ENCODE measurements at regions not wholly inside any gene's neighbourhood (a gene's known extent, or its start where the extent isn't known, plus 50 kb on each side); places are given as distances from the start of the nearest gene placed in this dataset.
"Not testable (repeated sequence)": the region's sequence is repeated elsewhere in the genome, so short reads cannot be mapped to it uniquely, and the experiment has no call there.

DNA sequence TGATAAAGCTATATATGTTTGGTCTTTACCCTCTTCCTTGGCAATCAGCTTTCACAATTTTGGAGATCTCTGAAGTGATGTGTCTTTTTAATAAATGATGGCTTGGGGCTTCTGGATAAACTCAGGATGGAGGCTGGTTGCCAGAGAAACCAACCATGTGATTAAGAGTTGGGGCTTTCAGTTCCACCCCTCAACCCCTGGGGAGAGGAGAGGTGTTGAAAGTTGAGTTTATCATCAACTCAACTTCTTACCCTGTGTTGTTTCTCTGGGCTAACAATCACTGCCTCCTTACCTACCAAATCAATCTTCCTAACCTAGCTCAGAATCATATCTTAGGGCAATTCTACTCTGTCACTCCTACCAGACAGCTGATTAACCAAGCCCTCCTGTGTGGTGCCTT, 735.8 kb downstream of the ZPLD1 start:
- DNase-seq (ENCODE audit: low spot score) = no peak

DNA sequence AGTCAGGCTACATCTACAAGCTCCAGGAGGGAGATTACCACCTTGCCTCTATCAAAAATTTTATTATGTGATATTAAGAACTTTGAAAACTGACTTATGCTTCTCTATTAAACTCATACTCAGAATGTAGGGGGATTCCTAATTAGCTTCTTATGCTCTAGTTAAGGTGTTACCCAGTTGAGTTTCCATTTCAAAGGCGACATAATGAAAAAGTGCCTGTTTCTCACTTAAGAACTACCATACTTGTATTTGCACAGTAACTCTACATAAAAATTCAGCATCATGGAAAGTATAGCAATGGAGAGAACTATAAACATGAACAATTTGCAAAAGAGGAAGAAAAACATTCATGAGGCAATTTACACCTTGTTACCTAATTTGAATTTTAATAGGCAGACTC, 739.1 kb downstream of the ZPLD1 start:
- no peak for DNase-seq (ENCODE audit: low spot score)

DNA sequence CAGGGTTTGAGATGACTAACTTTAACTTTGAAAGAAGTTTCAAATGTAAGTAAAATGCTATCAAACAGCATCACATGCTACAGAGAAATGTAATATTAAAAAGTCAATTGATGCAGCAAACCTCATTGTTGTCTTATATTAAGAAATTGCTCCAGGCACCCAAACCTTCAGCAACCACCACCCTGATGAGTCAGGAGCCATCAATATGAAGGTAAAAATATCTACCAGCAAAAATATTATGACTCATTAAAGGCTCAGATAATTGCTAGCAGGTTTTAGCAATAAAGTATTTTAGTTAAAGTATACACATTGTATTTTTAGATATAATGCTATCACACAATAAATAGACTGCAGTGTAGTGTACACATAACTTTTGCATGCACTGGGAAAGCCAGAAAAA, 746.3 kb downstream of the ZPLD1 start:
- DNase-seq (ENCODE audit: low spot score) = no peak

DNA sequence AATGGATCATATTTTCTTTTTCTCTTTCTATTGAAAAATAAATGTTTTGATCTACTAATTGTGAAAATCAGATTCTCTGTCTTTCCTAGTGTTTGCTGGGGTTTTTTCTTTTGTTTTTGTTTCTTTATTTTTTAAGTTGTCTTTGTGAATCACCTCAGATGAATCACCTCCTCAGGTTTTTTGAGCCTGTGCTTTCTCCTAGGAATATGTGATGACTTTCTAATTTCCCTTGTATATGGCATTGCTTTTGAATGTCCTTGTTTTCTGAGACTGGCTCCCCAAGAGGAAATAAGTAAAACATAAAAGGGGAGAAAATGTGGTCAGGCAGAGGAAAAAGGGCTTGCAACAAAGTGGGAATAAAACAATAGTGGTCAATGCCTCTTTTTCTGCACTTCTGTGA, 750.0 kb downstream of the ZPLD1 start:
- DNase-seq (ENCODE audit: low spot score) = no peak

DNA sequence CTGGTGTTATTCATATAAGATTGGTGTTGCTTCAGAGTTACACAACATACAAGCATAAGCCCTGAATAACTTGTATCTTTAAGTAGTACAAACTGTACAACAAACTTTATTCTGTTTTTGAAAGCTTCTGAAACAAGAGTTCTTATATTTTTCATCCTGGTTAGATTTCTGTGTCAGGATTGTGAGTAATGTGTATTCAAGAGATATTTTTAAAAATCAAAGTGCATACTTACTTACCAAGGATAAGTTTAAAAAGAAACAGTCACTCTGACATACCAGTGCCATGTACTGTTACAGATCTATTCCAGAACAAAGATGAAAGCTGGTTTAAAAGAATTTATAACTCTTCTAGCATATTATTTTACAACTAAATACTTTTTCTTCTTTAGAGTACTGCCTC, 755.1 kb downstream of the ZPLD1 start:
- no peak for DNase-seq (ENCODE audit: low spot score)

DNA sequence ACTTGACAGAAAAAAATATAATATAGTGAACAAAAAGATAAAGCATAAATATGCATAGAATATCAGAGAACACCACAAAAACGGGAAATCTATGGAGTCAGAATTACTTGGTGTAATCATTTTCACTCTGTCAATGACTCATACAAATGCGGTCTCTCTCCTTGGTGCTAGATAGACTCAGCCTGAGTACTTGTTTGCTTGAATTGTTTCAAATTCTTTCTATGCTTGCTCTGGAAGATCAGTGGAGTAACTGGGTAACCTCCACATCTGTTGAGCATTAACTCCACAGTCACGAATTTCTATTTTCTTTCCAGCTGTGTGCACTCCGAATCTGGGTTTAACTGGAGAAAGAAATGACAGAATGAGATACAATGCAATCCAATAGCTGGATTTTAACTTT, 760.4 kb downstream of the ZPLD1 start:
- DNase-seq (ENCODE audit: low spot score) = no peak

DNA sequence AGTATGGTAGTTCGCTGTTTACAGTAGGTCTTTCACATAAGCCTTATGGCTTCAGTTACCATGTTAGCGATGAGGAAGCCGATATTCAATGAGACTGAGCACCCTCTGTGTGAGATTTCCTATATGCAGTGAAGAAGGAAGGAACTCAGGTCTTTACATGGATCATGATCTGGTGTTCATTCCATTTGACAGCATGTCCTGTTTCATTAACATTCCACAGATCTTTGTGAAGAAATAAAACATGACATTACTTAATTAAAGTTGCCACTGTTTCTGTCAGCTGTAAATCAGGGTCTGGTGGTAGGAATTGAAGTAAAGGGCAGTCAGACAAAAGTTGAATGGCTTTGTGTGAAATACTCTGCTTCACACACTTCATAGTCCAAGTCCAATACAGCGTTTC, 768.6 kb downstream of the ZPLD1 start:
- DNase-seq (ENCODE audit: low spot score) = no peak

DNA sequence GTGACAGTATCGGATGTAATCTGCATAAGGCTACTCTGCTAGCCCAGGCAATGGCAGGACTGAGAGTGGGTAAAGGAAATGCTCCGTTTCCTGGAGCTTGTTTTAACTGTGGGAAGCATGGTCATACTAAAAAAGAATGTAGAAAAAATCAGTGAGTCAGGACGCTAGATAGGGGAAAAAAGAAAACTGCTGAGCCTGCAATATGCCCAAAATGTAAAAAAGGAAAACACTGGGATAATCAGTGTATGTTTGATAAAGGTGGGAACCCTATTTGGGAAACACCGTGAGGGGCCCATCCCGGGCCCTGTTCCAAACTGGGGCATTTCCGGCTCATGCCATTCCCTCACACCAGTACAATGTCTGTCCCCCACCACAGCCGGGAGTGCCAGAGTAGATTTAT, 775.8 kb downstream of the ZPLD1 start:
- DNase-seq (ENCODE audit: low spot score) = no peak

DNA sequence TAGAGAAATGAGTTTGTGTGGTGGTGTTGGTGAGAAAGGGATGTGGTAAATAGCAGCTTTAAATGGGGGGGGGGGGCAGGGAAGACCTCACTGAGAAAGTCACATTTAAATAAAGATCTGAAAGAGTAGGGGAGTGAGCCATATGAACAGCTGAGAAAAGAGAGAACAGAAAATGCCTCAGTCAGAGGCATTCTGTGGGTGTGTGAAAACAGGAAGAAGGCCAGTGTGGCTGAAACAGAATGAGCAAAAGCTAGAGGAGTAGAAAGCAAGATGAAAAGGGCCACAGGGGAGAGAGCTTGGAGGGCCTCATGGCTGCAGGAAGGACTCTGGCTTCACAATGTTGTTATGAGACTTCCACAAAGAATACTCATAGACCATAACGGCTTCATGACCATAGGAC, 783.3 kb downstream of the ZPLD1 start:
- no peak for DNase-seq (ENCODE audit: low spot score)

DNA sequence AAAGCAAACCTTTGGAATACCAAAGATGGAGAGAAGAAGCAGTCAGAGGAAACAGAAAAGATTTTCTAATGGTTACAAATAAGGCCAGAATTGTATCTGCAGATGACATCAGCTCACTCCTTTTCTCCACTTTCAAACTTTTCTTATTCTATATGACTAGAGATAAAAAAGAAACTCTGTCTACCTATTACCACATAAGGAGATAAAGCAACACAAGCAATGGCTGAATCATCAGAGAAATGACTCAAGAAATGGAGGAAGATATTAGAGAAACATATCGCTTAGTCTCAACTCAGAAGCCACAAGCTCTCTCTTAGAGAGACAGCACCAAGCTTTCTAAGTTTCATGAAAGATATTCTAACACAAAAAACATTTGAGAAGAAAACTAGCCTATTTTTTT, 784.0 kb downstream of the ZPLD1 start:
- DNase-seq (ENCODE audit: low spot score) = no peak

DNA sequence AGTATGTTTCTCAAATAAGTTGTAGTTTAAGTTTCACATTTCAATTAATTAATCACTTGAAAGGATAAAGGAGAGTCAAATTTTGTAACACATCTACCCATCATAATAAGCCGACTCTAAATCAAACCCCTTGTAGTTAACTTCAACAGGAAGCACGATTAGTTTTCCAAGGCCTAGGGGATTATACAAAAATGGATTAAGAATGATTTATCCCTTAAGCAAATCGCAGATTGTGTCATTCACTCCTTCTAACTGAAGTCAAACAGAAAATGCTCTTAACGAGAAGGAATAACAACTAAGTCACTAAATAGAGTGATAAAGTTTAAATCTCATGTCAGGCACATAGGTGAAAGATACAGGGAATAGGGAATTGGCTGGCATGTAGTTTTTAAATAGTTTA, 792.8 kb downstream of the ZPLD1 start:
- DNase-seq (ENCODE audit: low spot score) = no peak

DNA sequence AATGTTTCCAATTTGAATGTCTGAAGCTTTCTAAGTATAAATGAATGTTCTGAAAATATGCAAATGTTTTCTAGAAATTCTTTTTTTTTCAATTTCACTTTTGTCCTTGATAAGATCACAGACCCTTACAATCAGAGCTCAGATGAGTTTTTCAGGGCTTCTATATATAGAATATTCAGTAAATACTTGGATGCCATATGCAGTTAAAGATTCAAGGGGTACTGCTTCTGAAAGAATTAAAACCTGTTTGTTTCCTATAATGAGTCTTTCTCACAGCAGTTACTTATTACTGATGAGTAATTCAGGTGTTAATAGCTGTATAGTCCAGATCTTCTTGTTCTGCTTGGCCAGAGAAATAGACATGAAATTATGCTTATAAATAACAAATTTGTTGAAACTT, 812.6 kb downstream of the ZPLD1 start:
- no peak for DNase-seq (ENCODE audit: low spot score)

DNA sequence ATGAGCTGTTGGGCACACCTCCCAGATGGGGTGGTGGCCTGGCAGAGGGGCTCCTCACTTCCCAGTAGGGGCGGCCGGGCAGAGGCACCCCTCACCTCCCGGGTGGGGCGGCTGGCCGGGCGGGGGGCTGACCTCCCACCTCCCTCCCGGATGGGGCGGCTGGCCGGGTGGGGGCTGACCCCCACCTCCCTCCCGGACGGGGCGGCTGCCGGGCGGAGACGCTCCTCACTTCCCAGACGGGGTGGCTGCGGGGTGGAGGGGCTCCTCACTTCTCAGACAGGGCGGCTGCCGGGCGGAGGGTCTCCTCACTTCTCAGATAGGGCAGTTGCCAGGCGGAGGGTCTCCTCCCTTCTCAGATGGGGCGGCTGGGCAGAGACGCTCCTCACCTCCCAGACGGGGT, 820.0 kb downstream of the ZPLD1 start:
- not testable (repeated sequence) for DNase-seq (ENCODE audit: low spot score)

DNA sequence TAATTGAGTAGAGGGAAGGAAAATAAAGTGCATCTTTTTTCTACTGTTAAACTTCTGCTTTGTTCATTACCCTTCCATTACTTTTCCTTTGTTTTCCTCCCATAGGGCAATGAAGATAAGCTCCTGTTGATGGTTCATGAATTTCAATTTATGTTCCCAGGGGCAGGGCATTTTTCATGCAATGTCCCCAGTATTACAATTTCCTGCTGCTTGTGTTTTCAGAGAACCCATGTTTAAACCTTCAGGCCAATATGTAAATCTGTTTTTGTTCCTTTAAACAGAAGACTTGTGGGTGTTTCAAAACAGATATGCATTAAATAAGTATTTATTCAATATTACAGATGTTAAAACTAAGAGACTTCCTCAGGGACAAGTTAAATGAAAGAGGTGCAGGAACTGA, 834.5 kb downstream of the ZPLD1 start:
- no peak for DNase-seq (ENCODE audit: low spot score)

DNA sequence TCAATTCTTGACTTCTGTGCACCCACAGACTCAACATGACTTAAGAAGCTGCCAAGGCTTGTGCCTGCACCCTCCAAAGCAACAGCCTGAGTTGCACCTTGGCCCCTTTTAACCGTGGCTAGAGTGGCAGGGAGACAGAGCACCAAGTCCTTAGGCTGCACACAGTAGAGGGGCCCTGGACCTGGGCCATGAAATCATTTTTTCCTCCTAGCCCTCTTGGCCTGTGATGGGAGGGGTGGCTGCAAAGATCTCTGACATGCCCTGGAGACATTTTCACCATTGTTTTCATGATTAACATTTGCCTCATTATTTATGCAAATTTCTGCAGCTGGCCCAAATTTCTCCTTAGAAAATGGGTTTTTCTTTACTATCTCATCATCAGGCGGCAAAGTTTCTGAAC, 836.8 kb downstream of the ZPLD1 start:
- DNase-seq (ENCODE audit: low spot score) = no peak

DNA sequence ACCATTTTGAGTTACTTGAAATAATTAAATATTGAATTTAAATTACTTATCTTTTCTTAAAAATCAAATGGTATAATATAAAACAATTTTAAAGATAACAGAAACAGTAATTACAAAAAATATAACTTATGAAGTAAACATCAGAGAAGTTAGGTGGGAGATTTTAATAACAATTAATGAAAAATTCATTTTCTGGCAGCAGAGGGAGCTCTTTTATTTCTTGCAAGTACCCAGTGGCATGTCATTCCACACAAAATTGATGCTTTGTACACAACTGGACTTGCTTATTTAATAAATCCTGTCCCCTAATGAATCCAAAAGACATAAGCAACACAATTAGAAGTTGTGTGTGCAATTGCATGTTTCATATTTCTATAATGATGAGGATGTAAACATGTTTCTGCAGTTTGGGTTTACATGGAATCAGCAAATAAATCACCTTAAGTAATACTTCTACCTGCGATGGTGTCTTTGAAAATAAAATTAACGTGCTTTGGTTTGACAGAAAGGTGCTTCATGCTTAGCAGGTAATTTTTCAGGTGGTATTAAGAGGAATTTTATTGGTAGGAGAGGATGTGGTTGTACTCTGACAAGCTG, 861.3 kb downstream of the ZPLD1 start:
- peak; percentile 15 for DNase-seq (ENCODE audit: low spot score)

DNA sequence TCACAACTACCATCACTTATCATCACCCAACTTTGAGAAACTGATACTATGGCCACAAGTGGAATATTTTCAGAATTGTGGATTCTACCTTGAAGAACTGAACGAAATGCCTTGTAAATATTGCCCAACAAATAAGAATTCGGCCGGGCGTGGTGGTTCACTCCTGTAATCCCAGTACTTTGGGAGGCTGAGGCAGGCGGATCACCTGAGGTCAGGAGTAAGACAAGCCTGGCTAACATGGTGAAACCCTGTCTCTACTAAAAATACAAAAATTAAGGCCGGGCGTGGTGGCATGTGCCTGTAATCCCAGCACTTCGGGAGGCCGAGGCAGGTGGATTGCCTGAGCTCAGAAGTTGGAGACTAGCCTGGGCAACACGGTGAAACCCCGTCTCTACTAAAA, 862.7 kb downstream of the ZPLD1 start:
- DNase-seq (ENCODE audit: low spot score) = not testable (repeated sequence)

DNA sequence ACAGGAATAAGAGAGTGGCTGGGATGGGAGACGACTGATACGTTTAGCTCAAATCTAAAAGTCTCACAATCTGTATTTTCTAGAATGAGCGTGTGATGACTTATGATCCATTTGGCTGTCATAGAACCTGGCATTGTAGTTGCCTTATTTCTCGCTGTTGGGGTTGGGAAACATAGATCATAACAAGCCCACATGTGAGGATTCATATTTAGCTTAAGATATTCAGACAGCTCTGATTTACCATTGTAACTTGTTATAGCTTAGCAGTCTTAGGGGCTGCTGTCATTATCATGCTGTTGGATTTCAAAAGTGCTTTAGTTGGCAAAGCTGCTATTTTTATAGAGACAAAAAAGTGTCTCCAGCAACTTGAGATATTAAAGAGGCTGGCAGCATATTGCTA, 871.3 kb downstream of the ZPLD1 start:
- DNase-seq (ENCODE audit: low spot score) = no peak

DNA sequence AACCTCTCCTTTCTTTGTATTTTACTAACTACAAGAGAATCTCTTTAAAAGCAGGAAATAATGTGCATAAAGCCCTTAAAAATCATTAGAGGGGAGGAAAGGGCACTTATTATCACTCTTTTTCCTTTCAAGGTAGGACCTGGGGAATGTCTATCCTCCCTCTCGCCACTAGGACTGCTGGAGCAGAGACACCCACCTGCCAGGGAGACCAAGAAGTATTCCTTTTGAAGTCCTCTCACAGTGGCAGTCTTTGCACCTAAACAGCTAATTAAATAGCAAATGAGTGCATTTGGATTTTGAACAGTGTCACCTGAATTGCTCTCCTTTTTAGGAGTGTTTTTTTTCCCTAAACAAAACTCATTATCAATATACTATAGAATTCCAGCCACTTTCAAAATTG, 874.1 kb downstream of the ZPLD1 start:
- no peak for DNase-seq (ENCODE audit: low spot score)

DNA sequence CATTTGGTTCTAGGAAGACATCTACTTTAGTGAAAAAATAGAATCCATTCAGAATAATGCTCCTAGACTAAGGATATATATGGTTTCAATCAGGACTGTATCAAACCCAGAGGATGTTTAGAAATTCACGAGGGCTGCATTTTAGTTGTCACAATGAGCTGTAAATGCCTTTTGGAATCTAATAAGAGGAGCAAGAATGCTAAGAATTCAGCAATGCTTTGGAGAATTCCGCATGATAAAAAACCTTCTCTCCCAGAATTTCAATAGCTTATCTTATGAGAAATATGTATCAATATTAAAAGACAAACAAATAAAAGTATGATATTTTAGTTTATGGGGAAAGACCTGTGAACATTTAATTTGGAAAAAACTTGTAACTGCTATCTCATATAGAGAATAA, 885.1 kb downstream of the ZPLD1 start:
- no peak for DNase-seq (ENCODE audit: low spot score)

DNA sequence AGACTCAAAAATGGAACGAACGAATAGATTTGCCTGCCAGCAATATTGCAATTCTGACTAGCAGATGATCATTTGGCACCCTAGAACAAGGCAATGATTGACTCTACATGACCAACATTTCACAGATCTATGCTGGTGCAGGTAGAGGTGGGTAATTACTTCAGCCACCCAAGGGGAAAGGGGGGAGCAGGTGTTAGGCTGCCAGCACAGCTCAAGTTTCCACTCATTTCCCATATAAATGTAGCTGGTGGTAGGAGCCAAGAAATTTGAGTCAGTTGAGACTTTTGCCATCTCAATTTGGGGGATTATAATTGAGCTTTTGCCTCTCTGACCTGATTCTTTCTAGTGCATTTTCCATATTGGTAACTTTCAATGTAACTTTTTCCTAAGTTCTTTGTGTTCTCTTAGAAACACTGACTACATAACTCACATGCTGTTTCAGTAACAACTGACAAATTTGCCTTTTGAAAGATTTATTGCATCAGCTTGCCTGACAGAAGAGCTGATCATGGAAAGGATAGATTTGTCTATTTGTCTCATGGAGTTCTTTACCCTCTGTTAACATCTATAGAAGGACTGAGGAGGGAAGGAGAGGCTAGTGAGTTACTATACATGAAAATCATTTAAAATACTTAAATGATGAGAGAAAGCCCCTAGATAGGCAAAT, 902.5 kb downstream of the ZPLD1 start:
- no peak for DNase-seq (ENCODE audit: low spot score)

DNA sequence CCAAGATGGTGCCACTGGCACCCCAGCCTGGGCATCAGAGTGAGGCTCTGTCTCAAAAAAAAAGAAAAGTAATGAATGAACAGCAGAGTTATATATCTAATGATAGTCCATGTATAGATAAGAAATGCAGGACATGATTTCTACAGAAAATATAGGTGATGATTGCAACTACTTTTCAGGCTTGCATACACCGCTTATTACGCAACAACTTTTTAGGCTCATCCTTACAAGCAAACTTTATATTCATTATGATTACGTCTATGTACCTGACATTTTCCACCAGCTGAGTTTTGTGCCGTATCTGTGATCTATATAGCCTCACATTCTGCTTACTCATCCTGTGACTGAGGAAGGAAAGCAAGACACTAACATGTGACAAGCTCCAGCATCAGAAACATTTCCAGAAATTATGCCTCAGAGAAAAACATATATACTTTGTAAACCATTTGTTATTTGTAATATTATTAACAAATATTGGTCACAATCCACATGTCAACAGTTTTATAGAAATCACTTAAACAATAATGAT, 906.3 kb downstream of the ZPLD1 start:
- no peak for DNase-seq (ENCODE audit: low spot score)

DNA sequence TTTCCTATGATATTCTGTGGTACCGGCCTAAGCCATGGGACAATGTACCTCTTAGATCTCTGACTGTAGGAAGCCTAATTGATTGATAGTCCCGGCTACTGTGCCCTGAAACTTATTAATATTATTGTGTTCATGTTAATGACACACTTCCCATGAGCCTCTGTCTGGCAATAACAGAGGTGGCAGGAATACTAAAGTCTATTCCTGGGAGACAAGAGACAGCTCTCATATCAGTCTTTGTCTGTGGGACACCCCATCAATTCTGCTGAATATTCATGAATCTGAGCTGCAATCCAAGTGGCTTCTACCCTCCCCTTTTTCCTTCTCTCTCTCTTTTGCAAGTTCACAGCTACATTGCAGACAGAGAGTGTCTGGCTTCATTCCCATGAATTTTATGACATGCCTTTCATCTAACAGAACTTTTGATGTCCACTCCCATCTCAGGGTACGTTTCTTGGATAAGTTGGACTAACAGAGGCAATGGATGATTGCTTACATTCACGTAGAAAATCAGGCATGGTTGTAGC, 907.5 kb downstream of the ZPLD1 start:
- no peak for DNase-seq (ENCODE audit: low spot score)

DNA sequence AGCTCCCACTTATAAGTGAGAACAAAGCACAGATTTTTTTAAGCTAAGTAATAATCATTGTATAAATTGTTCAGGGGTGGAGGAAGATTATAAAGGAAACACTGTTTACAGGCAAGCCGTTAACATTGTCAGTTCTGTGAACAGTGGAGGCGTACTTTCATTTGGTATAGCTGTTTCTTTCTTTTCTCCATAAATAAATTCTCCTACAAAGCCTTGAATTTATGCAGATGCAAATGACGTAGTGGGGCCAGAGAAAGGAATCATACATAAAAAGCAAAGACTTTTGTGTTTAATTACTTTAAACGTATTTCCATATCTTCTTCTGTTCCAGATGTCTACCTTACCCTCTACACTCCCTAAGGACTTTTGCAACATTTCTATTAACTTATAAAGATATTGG, 914.9 kb downstream of the ZPLD1 start:
- no peak for DNase-seq (ENCODE audit: low spot score)

Data from LoVo (cell line).